SK-N-SH treated with all-trans-retinoic acid at 6 μM for 48 hours (cell line): ENCODE measurements at regions not wholly inside any gene's neighbourhood (a gene's known extent, or its start where the extent isn't known, plus 50 kb on each side); places are given as distances from the start of the nearest gene placed in this dataset.

ENCODE experiments used
- ATAC-seq: fragments of 200-7000 bp; cut with Tn5 transposase; 3 replicates; pipeline ENCODE4 v1.9.1; 2020; ENCODE audit warnings: mild to moderate bottlenecking, moderate library complexity
- BACH2 ChIP-seq: fragments of 250-450 bp; sonication (Bioruptor Pico); IDR thresholded peaks from 2 replicates; pipeline ENCODE4 v1.9.0; 2021; ENCODE audit warnings: mild to moderate bottlenecking, borderline replicate concordance
- CSDC2 ChIP-seq: fragments of 250-450 bp; sonication (Bioruptor Pico); IDR thresholded peaks from 2 replicates; pipeline ENCODE4 v1.5.0; 2020; ENCODE audit warnings: mild to moderate bottlenecking, moderate library complexity
- GLIS3 ChIP-seq: fragments of 250-450 bp; sonication (Bioruptor Pico); IDR thresholded peaks from 2 replicates; pipeline ENCODE4 v1.5.0; 2020; ENCODE audit warnings: mild to moderate bottlenecking, moderate library complexity
- ISL1 ChIP-seq: fragments of 250-450 bp; sonication (Bioruptor Pico); IDR thresholded peaks from 2 replicates; pipeline ENCODE4 v2.1.2; 2022; ENCODE audit warnings: mild to moderate bottlenecking, moderate library complexity
- OSR1 ChIP-seq: fragments of 250-450 bp; sonication (Bioruptor Pico); IDR thresholded peaks from 2 replicates; pipeline ENCODE4 v1.8.0; 2022; ENCODE audit warnings: moderate library complexity, mild to moderate bottlenecking, inconsistent platforms
- PPARA ChIP-seq: fragments of 250-450 bp; sonication (Bioruptor Pico); IDR thresholded peaks from 2 replicates; pipeline ENCODE4 v1.5.0; 2020; ENCODE audit warnings: mild to moderate bottlenecking, borderline replicate concordance
- RARB ChIP-seq: fragments of 250-450 bp; sonication (Bioruptor Pico); IDR thresholded peaks from 2 replicates; pipeline ENCODE4 v1.8.0; 2021; ENCODE audit warnings: mild to moderate bottlenecking, moderate library complexity
- SNAI2 ChIP-seq: fragments of 250-450 bp; sonication (Bioruptor Pico); IDR thresholded peaks from 2 replicates; pipeline ENCODE4 v1.5.0; 2020; ENCODE audit warnings: mild to moderate bottlenecking, moderate library complexity
- TCF4 ChIP-seq: fragments of 250-450 bp; sonication (Bioruptor Pico); IDR thresholded peaks from 2 replicates; pipeline ENCODE4 v1.8.0; 2021; ENCODE audit warnings: mild to moderate bottlenecking, moderate library complexity, borderline replicate concordance
- TOX ChIP-seq: fragments of 250-450 bp; sonication (Bioruptor Pico); IDR thresholded peaks from 2 replicates; pipeline ENCODE4 v1.8.0; 2021; ENCODE audit warnings: mild to moderate bottlenecking, moderate library complexity, borderline replicate concordance
- TSHZ2 ChIP-seq: fragments of 250-450 bp; sonication (Bioruptor Pico); IDR thresholded peaks from 2 replicates; pipeline ENCODE4 v1.5.0; 2020; ENCODE audit warnings: mild to moderate bottlenecking, moderate library complexity
- ZFP30 ChIP-seq: fragments of 450-650 bp; formaldehyde crosslinking; IDR thresholded peaks from 2 replicates; pipeline ENCODE4 v1.5.0; 2022; ENCODE audit warnings: mild to moderate bottlenecking, moderate library complexity
- ZNF565 ChIP-seq: fragments of 450-650 bp; formaldehyde crosslinking; conservative IDR thresholded peaks from 2 replicates; pipeline ENCODE4 v1.5.0; 2020; ENCODE audit warnings: low read depth, mild to moderate bottlenecking, moderate library complexity
- ZNF70 ChIP-seq: fragments of 450-650 bp; formaldehyde crosslinking; IDR thresholded peaks from 2 replicates; pipeline ENCODE4 v1.5.0; 2020; ENCODE audit warnings: mild to moderate bottlenecking, moderate library complexity
- ZNF8 ChIP-seq: fragments of 450-650 bp; formaldehyde crosslinking; IDR thresholded peaks from 2 replicates; pipeline ENCODE4 v1.5.0; 2020; ENCODE audit warnings: mild to moderate bottlenecking, moderate library complexity
- TF ChIP-seq, protein P1 (sequence below): fragments of 250-450 bp; sonication (Bioruptor Pico); IDR thresholded peaks from 2 replicates; pipeline ENCODE4 v1.5.1; 2021; ENCODE audit warnings: mild to moderate bottlenecking, moderate library complexity
- TF ChIP-seq, protein P2 (sequence below): fragments of 250-450 bp; sonication (Bioruptor Pico); IDR thresholded peaks from 2 replicates; pipeline ENCODE4 v1.8.0; 2020; ENCODE audit warnings: mild to moderate bottlenecking, moderate library complexity, borderline replicate concordance
- TF ChIP-seq, protein P3 (sequence below): fragments of 250-450 bp; sonication (Bioruptor Pico); IDR thresholded peaks from 2 replicates; pipeline ENCODE4 v1.8.0; 2021; ENCODE audit warnings: low read depth, mild to moderate bottlenecking, moderate library complexity, borderline replicate concordance

- no peak for TF ChIP-seq GLIS3
- no peak for TF ChIP-seq BACH2 (CRISPR knock-in tag)
- TF ChIP-seq, protein P1, sequence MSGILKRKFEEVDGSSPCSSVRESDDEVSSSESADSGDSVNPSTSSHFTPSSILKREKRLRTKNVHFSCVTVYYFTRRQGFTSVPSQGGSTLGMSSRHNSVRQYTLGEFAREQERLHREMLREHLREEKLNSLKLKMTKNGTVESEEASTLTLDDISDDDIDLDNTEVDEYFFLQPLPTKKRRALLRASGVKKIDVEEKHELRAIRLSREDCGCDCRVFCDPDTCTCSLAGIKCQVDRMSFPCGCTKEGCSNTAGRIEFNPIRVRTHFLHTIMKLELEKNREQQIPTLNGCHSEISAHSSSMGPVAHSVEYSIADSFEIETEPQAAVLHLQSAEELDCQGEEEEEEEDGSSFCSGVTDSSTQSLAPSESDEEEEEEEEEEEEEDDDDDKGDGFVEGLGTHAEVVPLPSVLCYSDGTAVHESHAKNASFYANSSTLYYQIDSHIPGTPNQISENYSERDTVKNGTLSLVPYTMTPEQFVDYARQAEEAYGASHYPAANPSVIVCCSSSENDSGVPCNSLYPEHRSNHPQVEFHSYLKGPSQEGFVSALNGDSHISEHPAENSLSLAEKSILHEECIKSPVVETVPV = no peak
- no peak for TF ChIP-seq ZNF70
- TF ChIP-seq, protein P2, sequence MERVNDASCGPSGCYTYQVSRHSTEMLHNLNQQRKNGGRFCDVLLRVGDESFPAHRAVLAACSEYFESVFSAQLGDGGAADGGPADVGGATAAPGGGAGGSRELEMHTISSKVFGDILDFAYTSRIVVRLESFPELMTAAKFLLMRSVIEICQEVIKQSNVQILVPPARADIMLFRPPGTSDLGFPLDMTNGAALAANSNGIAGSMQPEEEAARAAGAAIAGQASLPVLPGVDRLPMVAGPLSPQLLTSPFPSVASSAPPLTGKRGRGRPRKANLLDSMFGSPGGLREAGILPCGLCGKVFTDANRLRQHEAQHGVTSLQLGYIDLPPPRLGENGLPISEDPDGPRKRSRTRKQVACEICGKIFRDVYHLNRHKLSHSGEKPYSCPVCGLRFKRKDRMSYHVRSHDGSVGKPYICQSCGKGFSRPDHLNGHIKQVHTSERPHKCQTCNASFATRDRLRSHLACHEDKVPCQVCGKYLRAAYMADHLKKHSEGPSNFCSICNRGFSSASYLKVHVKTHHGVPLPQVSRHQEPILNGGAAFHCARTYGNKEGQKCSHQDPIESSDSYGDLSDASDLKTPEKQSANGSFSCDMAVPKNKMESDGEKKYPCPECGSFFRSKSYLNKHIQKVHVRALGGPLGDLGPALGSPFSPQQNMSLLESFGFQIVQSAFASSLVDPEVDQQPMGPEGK (CRISPR knock-in tag) = no peak
- no peak for TF ChIP-seq PPARA (CRISPR knock-in tag)
- no peak for TF ChIP-seq ZNF565 (CRISPR knock-in tag)
- no peak for TF ChIP-seq TCF4 (CRISPR knock-in tag)
- TF ChIP-seq ISL1 (CRISPR knock-in tag) = no peak
- no peak for TF ChIP-seq OSR1
- TF ChIP-seq RARB (CRISPR knock-in tag) = no peak
- TF ChIP-seq SNAI2 (CRISPR knock-in tag) = no peak
- TF ChIP-seq CSDC2 (CRISPR knock-in tag) = no peak
- TF ChIP-seq TSHZ2 = no peak
- ATAC-seq = no peak
Observed at GRCh38 chr18:38035193-38035592, 469.6 kb upstream of the CELF4 start.

GRCh38 chr18:38033282-38033681 lies 467.7 kb upstream of the CELF4 start:
- ATAC-seq = no peak
- TF ChIP-seq, protein P3, sequence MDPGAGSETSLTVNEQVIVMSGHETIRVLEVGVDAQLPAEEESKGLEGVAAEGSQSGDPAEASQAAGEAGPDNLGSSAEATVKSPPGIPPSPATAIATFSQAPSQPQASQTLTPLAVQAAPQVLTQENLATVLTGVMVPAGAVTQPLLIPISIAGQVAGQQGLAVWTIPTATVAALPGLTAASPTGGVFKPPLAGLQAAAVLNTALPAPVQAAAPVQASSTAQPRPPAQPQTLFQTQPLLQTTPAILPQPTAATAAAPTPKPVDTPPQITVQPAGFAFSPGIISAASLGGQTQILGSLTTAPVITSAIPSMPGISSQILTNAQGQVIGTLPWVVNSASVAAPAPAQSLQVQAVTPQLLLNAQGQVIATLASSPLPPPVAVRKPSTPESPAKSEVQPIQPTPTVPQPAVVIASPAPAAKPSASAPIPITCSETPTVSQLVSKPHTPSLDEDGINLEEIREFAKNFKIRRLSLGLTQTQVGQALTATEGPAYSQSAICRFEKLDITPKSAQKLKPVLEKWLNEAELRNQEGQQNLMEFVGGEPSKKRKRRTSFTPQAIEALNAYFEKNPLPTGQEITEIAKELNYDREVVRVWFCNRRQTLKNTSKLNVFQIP (CRISPR knock-in tag) = no peak
- TF ChIP-seq PPARA (CRISPR knock-in tag) = no peak
- no peak for TF ChIP-seq TSHZ2
- TF ChIP-seq ZFP30 = no peak
- TF ChIP-seq ZNF70 = no peak
- no peak for TF ChIP-seq BACH2 (CRISPR knock-in tag)
- no peak for TF ChIP-seq SNAI2 (CRISPR knock-in tag)
- no peak for TF ChIP-seq ZNF8 (CRISPR knock-in tag)
- TF ChIP-seq OSR1 = no peak

GRCh38 chr18:38032516-38032915 lies 466.9 kb upstream of the CELF4 start:
- no peak for ATAC-seq
- TF ChIP-seq BACH2 (CRISPR knock-in tag) = no peak
- no peak for TF ChIP-seq ZNF70

DNA sequence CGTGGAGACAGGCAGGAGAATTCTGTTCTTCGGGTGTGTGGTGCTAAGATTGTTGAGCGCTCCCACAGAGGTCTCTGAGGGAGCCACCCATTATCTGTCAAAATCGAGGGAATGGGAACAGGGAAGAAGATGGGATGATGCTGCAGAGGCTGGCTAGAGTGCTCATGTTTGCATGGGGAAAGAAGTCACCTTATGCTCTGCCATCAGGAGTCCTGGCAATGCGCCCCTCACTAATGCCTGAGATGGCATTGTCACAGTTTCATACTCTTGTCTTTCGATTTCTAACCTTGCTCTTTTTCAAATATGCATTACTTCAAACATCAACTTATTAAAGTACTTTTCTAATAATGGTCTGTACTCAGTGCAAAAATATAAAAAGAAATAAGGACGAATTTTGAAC lies 463.3 kb upstream of the CELF4 start:
- no peak for ATAC-seq
- TF ChIP-seq, protein P1 = no peak
- TF ChIP-seq BACH2 (CRISPR knock-in tag) (no peak), TOX (CRISPR knock-in tag) (no peak)
- TF ChIP-seq, all 23 proteins: peak for 0
